ENCODE measurements at regions not wholly inside any gene's neighbourhood (a gene's known extent, or its start where the extent isn't known, plus 50 kb on each side); places are given as distances from the start of the nearest gene placed in this dataset.

- H3K36me3 ChIP-seq: no peaks in the 10 kb centered on the region
- no peaks in the 10 kb centered on the region for H3K4me1 ChIP-seq (ENCODE audit: control insufficient read depth in 1 of 2, low read depth in 2 of 2)
- ATAC-seq (ENCODE audit: insufficient number of reproducible peaks, low FRiP score, low read depth) (no peak), DNase-seq (ENCODE audit: low spot score) (no peak)
- H3K27ac ChIP-seq: no peak overlapping the region
- no peak for TF ChIP-seq CTCF (IDR thresholded peaks at IDR 0.05)
- no peak overlapping the region for H3K4me3 ChIP-seq
- no peaks in the 10 kb centered on the region for H3K9me3 ChIP-seq
- H3K27me3 ChIP-seq (replicated peaks; ENCODE audit: insufficient read depth): no peaks in the 10 kb centered on the region
These were observed 494.1 kb upstream of the ARID1B start for GRCh38 chr6:156283091-156283490.

DNA sequence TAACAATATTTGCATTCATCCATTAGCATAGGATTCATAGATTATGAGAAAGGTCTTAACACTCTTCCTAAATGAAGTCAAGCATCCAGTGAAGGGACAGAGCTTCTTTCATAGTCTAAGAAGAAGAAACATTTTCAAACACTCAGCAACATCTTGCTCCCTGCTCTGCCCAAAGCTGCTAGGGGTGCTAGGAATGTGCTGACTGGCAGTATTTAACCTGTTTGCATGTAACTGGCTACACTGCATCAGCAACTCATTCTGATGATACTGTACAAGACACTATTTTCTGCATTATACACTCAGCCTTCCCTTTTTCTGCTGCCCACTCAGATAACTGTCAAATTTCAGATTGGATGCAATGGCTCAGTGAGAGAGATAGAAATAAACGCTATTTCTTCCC, 495.1 kb upstream of the ARID1B start:
- Histone ChIP-seq H3K4me1 (ENCODE audit: control insufficient read depth in 1 of 2, low read depth in 2 of 2) (no peaks in the 10 kb centered on the region), H3K4me3 (no peak overlapping the region), H3K27me3 (replicated peaks; ENCODE audit: insufficient read depth) (no peaks in the 10 kb centered on the region), H3K9me3 (no peaks in the 10 kb centered on the region), H3K27ac (no peak overlapping the region), H3K36me3 (no peaks in the 10 kb centered on the region)
- ATAC-seq (ENCODE audit: insufficient number of reproducible peaks, low FRiP score, low read depth) (no peak), DNase-seq (ENCODE audit: low spot score) (no peak)
- no peak for TF ChIP-seq CTCF (IDR thresholded peaks at IDR 0.05)

DNA sequence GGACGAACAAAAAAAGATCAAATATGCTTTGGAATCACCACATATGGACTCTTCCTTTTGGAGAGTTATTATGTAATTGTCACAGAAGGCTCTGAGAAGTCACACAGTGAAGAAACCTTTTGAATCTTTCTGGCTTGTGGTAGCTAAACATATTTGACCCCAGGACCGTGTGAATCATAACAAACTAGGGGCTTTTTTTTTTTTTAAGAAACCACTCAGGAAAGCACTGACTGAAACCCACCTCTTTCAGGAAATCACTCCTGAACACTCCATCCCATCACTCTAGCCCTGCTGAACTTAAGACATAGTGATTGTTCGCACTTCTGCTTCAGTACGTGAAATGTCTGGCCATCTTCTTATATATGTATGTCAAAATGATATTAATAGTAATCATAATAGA, 495.9 kb upstream of the ARID1B start:
- Histone ChIP-seq H3K4me3 (no peak overlapping the region), H3K9me3 (no peaks in the 10 kb centered on the region), H3K36me3 (no peaks in the 10 kb centered on the region), H3K27me3 (replicated peaks; ENCODE audit: insufficient read depth) (no peaks in the 10 kb centered on the region), H3K4me1 (ENCODE audit: control insufficient read depth in 1 of 2, low read depth in 2 of 2) (no peaks in the 10 kb centered on the region), H3K27ac (no peak overlapping the region)
- ATAC-seq (ENCODE audit: insufficient number of reproducible peaks, low FRiP score, low read depth) (no peak), DNase-seq (ENCODE audit: low spot score) (no peak)
- no peak for TF ChIP-seq CTCF (IDR thresholded peaks at IDR 0.05)

DNA sequence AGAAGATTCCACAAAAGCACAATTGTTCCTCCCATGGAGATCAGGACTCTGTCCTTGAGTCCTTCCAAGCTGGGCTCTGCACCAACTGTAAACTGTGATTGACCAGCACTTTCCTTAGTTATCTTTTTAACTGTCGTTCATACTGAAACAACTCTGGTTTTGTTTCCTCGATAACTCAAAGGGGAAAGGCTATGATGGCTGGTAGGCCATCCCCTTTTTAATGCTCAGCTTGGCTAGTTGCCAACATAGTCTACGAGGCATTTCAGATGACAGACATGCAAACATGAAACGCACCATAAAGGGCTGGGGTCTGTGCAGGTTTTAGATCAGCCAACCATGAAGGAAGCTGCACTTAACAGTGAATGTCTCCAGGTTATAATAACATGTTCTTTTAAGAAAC, 497.1 kb upstream of the ARID1B start:
- no peaks in the 10 kb centered on the region for H3K36me3 ChIP-seq
- no peak overlapping the region for H3K4me3 ChIP-seq
- H3K27ac ChIP-seq: no peak overlapping the region
- H3K4me1 ChIP-seq (ENCODE audit: control insufficient read depth in 1 of 2, low read depth in 2 of 2): no peaks in the 10 kb centered on the region
- no peaks in the 10 kb centered on the region for H3K27me3 ChIP-seq (replicated peaks; ENCODE audit: insufficient read depth)
- ATAC-seq (ENCODE audit: insufficient number of reproducible peaks, low FRiP score, low read depth): no peak
- no peak for TF ChIP-seq CTCF (IDR thresholded peaks at IDR 0.05)
- DNase-seq (ENCODE audit: low spot score): no peak
- H3K9me3 ChIP-seq: no peaks in the 10 kb centered on the region

DNA sequence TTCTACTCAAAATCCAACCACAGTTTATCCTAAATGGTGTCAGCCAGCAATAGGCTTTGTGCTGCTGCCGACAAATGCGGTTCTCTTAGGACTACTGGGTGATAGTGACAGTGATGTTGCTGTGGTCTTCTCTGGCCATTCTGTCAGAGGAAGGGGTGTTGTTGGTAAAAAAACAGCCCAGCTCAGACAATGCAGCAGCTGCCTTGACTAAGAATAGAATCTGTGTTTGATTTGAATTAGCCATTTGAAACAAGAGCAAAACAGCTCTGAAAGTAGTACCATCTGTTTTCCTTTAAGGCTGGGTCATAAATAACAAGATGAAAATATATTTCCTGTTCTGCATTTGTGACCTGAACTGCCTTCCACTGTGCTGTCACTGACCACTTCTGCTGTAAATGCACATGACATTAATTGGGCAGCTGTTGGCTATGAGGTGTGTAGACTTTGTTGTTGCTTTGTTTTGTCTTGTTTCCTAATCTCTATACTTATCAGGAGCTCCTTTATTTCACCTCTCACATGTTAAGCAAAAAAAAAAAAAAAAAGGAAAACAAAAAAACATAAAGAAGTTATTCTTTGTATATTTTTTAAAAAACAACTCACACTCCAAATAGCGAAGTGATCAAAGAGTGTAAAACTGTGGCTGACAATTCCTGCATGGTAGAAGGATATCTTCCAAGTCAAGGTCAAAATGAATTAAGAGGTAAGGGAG, 497.8 kb upstream of the ARID1B start:
- Histone ChIP-seq H3K9me3 (no peaks in the 10 kb centered on the region), H3K27me3 (replicated peaks; ENCODE audit: insufficient read depth) (no peaks in the 10 kb centered on the region), H3K4me1 (ENCODE audit: control insufficient read depth in 1 of 2, low read depth in 2 of 2) (no peaks in the 10 kb centered on the region), H3K27ac (no peak overlapping the region), H3K36me3 (no peaks in the 10 kb centered on the region), H3K4me3 (no peak overlapping the region)
- no peak for DNase-seq (ENCODE audit: low spot score)
- ATAC-seq (ENCODE audit: insufficient number of reproducible peaks, low FRiP score, low read depth): no peak
- no peak for TF ChIP-seq CTCF (IDR thresholded peaks at IDR 0.05)

Measured in thoracic aorta (tissue), 2 donors.